Adrenal gland (tissue), 9 donors: ENCODE measurements at regions not wholly inside any gene's neighbourhood (a gene's known extent, or its start where the extent isn't known, plus 50 kb on each side); places are given as distances from the start of the nearest gene placed in this dataset.

Experiments
- DNase-seq, 7 donors: peaks; one replicate each; pipeline ENCODE4 v3.0.0-alpha.2; 2019 to 2020
- H3K27ac ChIP-seq, 5 donors: fragments of 200-600 bp; sonication (generic) in 4 of 5; 1 replicate in 3 of 5; 2 replicates in 2 of 5; pipeline versions ENCODE4 v1.5.1 to v1.8.0; 2016 to 2020; ENCODE audit warnings: mild to moderate bottlenecking in 1 of 5
- H3K27me3 ChIP-seq: fragments of 200-600 bp; 2 replicates; pipeline ENCODE4 v1.8.0; 2021
- H3K36me3 ChIP-seq, 2 donors: fragments of 200-600 bp; replicated peaks in 1 of 2; 1 replicate in 1 of 2; 2 replicates in 1 of 2; pipeline versions ENCODE4 v1.5.1 to v1.8.0; 2018 to 2022
- H3K4me1 ChIP-seq, 2 donors: fragments of 200-600 bp; replicated peaks in 1 of 2; 1 replicate in 1 of 2; 2 replicates in 1 of 2; pipeline versions ENCODE4 v1.5.1 to v1.8.0; 2018 to 2021
- H3K4me3 ChIP-seq, 4 donors: fragments of 200-600 bp; sonication (generic) in 3 of 4; one replicate each; pipeline ENCODE4 v1.5.1; 2016 to 2018
- H3K9me3 ChIP-seq, 3 donors: fragments of 200-600 bp; sonication (generic) in 1 of 3; replicated peaks in 1 of 3; 1 replicate in 2 of 3; 2 replicates in 1 of 3; pipeline versions ENCODE4 v1.5.1 to v1.8.0; 2016 to 2021
- POLR2A ChIP-seq, 2 donors: fragments of 450-650 bp; IDR thresholded peaks; one replicate each; pipeline ENCODE4 v1.6.1; 2017; ENCODE audit warnings: antibody characterized with exemption in 2 of 2, mild to moderate bottlenecking in 2 of 2, moderate library complexity in 1 of 2
- WGBS, 4 donors: extraction: QIAGEN DNeasy Blood & Tissue Kit in 2 of 4; methylation state at CpG; one replicate each; pipeline versions ENCODE4 v1.1.5 to v1.1.7; 2013 to 2017; 5-methylcytosine and 5-hydroxymethylcytosine counted together
- intact Hi-C, 2 donors: fragments of 100-400 bp; cut with DNase I; formaldehyde crosslinking; loops; one replicate each; pipeline versions ENCODE4 v1.14.1 to v1.15.0; 2022 to 2023
- TF ChIP-seq, protein P1 (sequence below), 6 experiments: fragments of 450-650 bp in 4 of 6; fragments of 200-600 bp in 2 of 6; sonication (generic) in 1 of 6; IDR thresholded peaks; 1 replicate in 5 of 6; 2 replicates in 1 of 6; pipeline versions ENCODE4 v1.5.1 to v1.8.0; 2016 to 2021; ENCODE audit warnings: antibody characterized with exemption in 6 of 6, mild to moderate bottlenecking in 2 of 6, moderate library complexity in 1 of 6
- donor health status: healthy with polysubstance abuse.
- donor health status: Bipolar disorder and iron deficiency.
- donor health status: DM: yes; HTN: yes; CAD: no.
- donor health status: DM: no; HTN: no; CAD: no.
- donor health status: DM: no; HTN: no; CAD: no.

DNA sequence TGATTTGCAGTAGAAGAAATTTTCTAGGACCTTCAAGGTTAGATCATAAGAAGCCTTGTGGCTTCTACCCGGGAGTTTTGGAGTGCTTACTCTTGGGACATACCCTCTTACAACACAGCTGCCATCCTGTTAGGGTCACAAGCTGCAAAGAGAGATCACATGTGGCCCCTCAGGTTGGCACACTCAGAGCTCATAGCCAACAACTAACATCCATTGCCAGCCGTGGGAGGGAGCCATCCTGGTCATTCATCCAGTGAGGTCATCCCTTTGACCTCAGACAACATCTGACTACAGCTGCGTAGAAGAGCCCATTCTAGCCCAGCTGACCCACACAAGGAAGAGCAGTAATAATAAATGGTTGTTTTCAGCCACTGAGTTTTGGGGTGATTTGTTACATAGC lies 76.9 kb upstream of the NABP1 start:
- DNase-seq = peak in 2 of 7 donors; percentile 6 to 56
- no peaks in the 10 kb centered on the region for H3K4me1 ChIP-seq
- no peak overlapping the region for H3K4me3 ChIP-seq
- no peaks in the 10 kb centered on the region for H3K27me3 ChIP-seq
- H3K27ac ChIP-seq = no peak overlapping the region
- no peaks in the 10 kb centered on the region for H3K36me3 ChIP-seq
- no peaks in the 10 kb centered on the region for H3K9me3 ChIP-seq
- intact Hi-C loops = no loop called here
- TF ChIP-seq, protein P1, sequence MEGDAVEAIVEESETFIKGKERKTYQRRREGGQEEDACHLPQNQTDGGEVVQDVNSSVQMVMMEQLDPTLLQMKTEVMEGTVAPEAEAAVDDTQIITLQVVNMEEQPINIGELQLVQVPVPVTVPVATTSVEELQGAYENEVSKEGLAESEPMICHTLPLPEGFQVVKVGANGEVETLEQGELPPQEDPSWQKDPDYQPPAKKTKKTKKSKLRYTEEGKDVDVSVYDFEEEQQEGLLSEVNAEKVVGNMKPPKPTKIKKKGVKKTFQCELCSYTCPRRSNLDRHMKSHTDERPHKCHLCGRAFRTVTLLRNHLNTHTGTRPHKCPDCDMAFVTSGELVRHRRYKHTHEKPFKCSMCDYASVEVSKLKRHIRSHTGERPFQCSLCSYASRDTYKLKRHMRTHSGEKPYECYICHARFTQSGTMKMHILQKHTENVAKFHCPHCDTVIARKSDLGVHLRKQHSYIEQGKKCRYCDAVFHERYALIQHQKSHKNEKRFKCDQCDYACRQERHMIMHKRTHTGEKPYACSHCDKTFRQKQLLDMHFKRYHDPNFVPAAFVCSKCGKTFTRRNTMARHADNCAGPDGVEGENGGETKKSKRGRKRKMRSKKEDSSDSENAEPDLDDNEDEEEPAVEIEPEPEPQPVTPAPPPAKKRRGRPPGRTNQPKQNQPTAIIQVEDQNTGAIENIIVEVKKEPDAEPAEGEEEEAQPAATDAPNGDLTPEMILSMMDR (IDR thresholded peaks at IDR 0.05) = no peak
- TF ChIP-seq POLR2A (IDR thresholded peaks at IDR 0.05) = no peak
- 57 to 67% (median 66%) methylated on average over 3 of the region's 3 CpGs for WGBS, 4 donors

DNA sequence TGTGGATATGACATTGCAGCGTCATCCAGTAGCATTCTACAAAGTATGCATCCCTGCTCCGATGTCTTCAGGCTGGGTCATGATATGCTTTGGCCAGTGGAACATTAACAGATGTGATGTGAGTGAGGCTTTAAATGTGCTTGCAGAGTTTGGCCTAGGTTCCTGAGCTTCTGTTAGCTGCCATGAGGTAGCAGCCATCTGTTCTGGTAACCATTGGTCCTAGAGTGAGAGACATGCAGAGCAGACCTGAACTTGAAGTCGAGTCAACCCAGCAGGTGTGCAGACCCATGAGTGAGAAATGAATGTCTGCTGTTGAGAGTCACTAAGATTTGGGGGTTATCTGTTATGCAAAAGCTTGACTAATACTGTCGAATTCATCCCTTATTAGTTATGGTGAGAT lies 73.8 kb upstream of the NABP1 start:
- 74 to 81% (median 80%) methylated on average over 4 of the region's 4 CpGs for WGBS, 4 donors
- H3K36me3 ChIP-seq = no peaks in the 10 kb centered on the region
- no peak overlapping the region for H3K27ac ChIP-seq
- TF ChIP-seq, protein P1 (IDR thresholded peaks at IDR 0.05) = no peak
- no peak for TF ChIP-seq POLR2A (IDR thresholded peaks at IDR 0.05)
- DNase-seq = no peak
- H3K27me3 ChIP-seq = no peaks in the 10 kb centered on the region
- H3K4me3 ChIP-seq = no peak overlapping the region
- no peaks in the 10 kb centered on the region for H3K9me3 ChIP-seq
- intact Hi-C loops = no loop called here
- no peaks in the 10 kb centered on the region for H3K4me1 ChIP-seq

DNA sequence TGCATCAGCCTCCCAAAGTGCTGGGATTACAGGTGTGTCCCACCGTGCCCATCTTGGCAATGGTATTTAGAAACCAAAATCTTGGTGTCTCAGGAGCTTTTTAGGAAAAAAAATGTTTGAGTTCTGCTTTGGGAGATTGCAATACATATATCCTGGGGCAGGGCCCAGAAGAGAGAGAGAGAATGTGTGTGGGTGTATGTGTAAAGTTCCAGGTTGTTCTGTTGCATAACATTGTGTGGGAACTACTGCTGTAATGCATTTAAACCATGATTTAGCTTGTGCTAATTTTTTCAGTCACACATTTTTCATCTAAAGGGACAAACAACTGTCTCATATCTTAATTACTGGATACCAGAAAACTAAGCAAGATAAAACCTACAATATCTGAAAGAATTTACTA lies 70.8 kb upstream of the NABP1 start:
- no peaks in the 10 kb centered on the region for H3K9me3 ChIP-seq
- DNase-seq = no peak
- no peak for TF ChIP-seq POLR2A (IDR thresholded peaks at IDR 0.05)
- TF ChIP-seq, protein P1 (IDR thresholded peaks at IDR 0.05) = no peak
- H3K27ac ChIP-seq = no peak overlapping the region
- H3K4me1 ChIP-seq = no peaks in the 10 kb centered on the region
- no peaks in the 10 kb centered on the region for H3K27me3 ChIP-seq
- no peaks in the 10 kb centered on the region for H3K36me3 ChIP-seq
- H3K4me3 ChIP-seq = no peak overlapping the region
- WGBS, 4 donors = 67 to 90% (median 82%) methylated on average over 1 of the region's 1 CpG
- intact Hi-C loops = no loop called here

DNA sequence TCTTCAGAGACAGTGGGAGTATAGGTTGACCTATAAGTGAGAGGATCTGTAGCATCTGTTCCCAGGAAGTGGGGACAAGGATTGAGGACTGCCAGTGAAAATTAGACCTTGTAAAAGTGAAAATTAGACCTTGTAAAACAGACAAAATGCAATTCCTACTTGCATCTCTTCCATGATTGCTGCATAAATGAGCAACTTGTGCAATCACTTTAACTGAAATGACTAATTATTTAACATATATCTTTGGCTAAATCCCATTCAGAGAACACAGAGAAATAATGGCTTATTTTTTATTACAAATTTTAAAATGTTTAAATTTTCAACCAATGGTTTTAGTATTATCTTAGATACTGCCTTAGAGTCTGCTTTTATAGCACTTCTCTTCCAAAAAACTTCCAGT lies 67.2 kb upstream of the NABP1 start:
- DNase-seq = no peak
- Histone ChIP-seq H3K4me1 (no peaks in the 10 kb centered on the region), H3K27ac (no peak overlapping the region), H3K9me3 (no peaks in the 10 kb centered on the region), H3K36me3 (no peaks in the 10 kb centered on the region), H3K27me3 (no peaks in the 10 kb centered on the region), H3K4me3 (no peak overlapping the region)
- intact Hi-C loops = no loop called here
- TF ChIP-seq POLR2A (IDR thresholded peaks at IDR 0.05) = no peak
- TF ChIP-seq, protein P1 (IDR thresholded peaks at IDR 0.05) = no peak
